HEK293 (cell line): ENCODE measurements at regions not wholly inside any gene's neighbourhood (a gene's known extent, or its start where the extent isn't known, plus 50 kb on each side); places are given as distances from the start of the nearest gene placed in this dataset.

Source experiments
- CTCF ChIA-PET: fragments of 350-600 bp; formaldehyde crosslinking; extraction: SDS; loops from one replicate; lab custom pipeline; 2021; ENCODE audit warnings: antibody characterized with exemption; lab: Yijun Ruan, JAX
- POLR2A ChIA-PET: fragments of 300-600 bp; formaldehyde crosslinking; extraction: SDS; loops from one replicate; lab custom pipeline; 2020; ENCODE audit warnings: antibody characterized with exemption, inconsistent platforms; lab: Yijun Ruan, JAX
- H3K27ac ChIP-seq: fragments of 200-500 bp; sonication (Bioruptor generic); 2 replicates; pipeline ENCODE4 v1.5.1; 2014; ENCODE audit warnings: low read depth, low read length, control low read depth, inconsistent platforms; ENCODE audit errors: extremely low read depth
- H3K36me3 ChIP-seq, 2 experiments: fragments of 200-500 bp in 1 of 2; sonication (Bioruptor generic) in 1 of 2; 1 replicate in 1 of 2; 2 replicates in 1 of 2; pipeline ENCODE4 v1.5.1; 2014 to 2017; ENCODE audit warnings: inconsistent platforms in 2 of 2, low read length in 2 of 2; ENCODE audit not compliant: control insufficient read depth in 2 of 2, insufficient read depth in 1 of 2
- H3K4me1 ChIP-seq: fragments of 200-500 bp; sonication (Bioruptor generic); 2 replicates; pipeline ENCODE4 v1.5.1; 2014; ENCODE audit warnings: mild to moderate bottlenecking, low read length, inconsistent platforms; ENCODE audit not compliant: control insufficient read depth, insufficient read depth
- H3K4me3 ChIP-seq: 2 replicates; pipeline ENCODE4 v1.5.1; 2011; ENCODE audit warnings: low read depth, mild to moderate bottlenecking, control low read depth, low read length, moderate library complexity
- H3K9me3 ChIP-seq: fragments of 200-500 bp; sonication (Bioruptor generic); 2 replicates; pipeline ENCODE4 v1.5.1; 2014; ENCODE audit warnings: low read depth, low read length, inconsistent platforms; ENCODE audit not compliant: control insufficient read depth, insufficient read depth
- HOXD13 ChIP-seq: sonication (generic); formaldehyde crosslinking; IDR thresholded peaks from 2 replicates; pipeline ENCODE4 v1.8.0; 2022; ENCODE audit warnings: missing genetic modification reagents, borderline replicate concordance
- RBAK ChIP-seq: fragments of 450-650 bp; formaldehyde crosslinking; IDR thresholded peaks from 2 replicates; pipeline ENCODE4 v1.5.1; 2016; ENCODE audit warnings: missing biosample characterization, missing genetic modification characterization
- SCRT2 ChIP-seq: fragments of 450-650 bp; formaldehyde crosslinking; IDR thresholded peaks from 2 replicates; pipeline ENCODE4 v1.5.1; 2016; ENCODE audit warnings: missing biosample characterization, missing genetic modification characterization
- TCF7L2 ChIP-seq: IDR thresholded peaks from 2 replicates; pipeline ENCODE4 v1.6.1; 2011; ENCODE audit warnings: low read depth, mild to moderate bottlenecking, inconsistent platforms, low read length, moderate library complexity, borderline replicate concordance
- TRIM28 ChIP-seq: IDR thresholded peaks from 2 replicates; pipeline ENCODE4 v1.6.1; 2011; ENCODE audit warnings: low read length, control low read depth, borderline replicate concordance
- TSHZ1 ChIP-seq: fragments of 450-650 bp; formaldehyde crosslinking; IDR thresholded peaks from 2 replicates; pipeline ENCODE4 v1.5.1; 2016; ENCODE audit warnings: missing biosample characterization, missing genetic modification characterization, borderline replicate concordance
- ZFP41 ChIP-seq: fragments of 450-650 bp; formaldehyde crosslinking; IDR thresholded peaks from 2 replicates; pipeline ENCODE4 v1.5.1; 2016; ENCODE audit warnings: missing biosample characterization, missing genetic modification characterization, borderline replicate concordance
- ZNF10 ChIP-seq: fragments of 450-650 bp; formaldehyde crosslinking; IDR thresholded peaks from 2 replicates; pipeline ENCODE4 v1.5.1; 2017; ENCODE audit warnings: missing biosample characterization, missing genetic modification characterization
- ZNF169 ChIP-seq: fragments of 450-650 bp; formaldehyde crosslinking; IDR thresholded peaks from 2 replicates; pipeline ENCODE4 v1.5.1; 2016; ENCODE audit warnings: missing biosample characterization, missing genetic modification characterization
- ZNF175 ChIP-seq: fragments of 450-650 bp; formaldehyde crosslinking; IDR thresholded peaks from 2 replicates; pipeline ENCODE4 v1.5.1; 2016; ENCODE audit warnings: missing biosample characterization, missing genetic modification characterization
- ZNF221 ChIP-seq: fragments of 450-650 bp; formaldehyde crosslinking; IDR thresholded peaks from 2 replicates; pipeline ENCODE4 v1.5.1; 2017; ENCODE audit warnings: missing biosample characterization, missing genetic modification characterization, borderline replicate concordance
- ZNF266 ChIP-seq: fragments of 450-650 bp; formaldehyde crosslinking; IDR thresholded peaks from 2 replicates; pipeline ENCODE4 v1.5.1; 2016; ENCODE audit warnings: missing biosample characterization, missing genetic modification characterization, low read depth
- ZNF311 ChIP-seq: fragments of 450-650 bp; formaldehyde crosslinking; IDR thresholded peaks from 2 replicates; pipeline ENCODE4 v1.5.1; 2017; ENCODE audit warnings: missing biosample characterization, missing genetic modification characterization, borderline replicate concordance
- ZNF473 ChIP-seq: fragments of 450-650 bp; formaldehyde crosslinking; IDR thresholded peaks from 2 replicates; pipeline ENCODE4 v1.5.1; 2017; ENCODE audit warnings: missing biosample characterization, missing genetic modification characterization
- ZNF48 ChIP-seq: fragments of 450-650 bp; formaldehyde crosslinking; IDR thresholded peaks from 2 replicates; pipeline ENCODE4 v1.5.1; 2016; ENCODE audit warnings: missing biosample characterization, missing genetic modification characterization
- ZNF514 ChIP-seq: fragments of 450-650 bp; formaldehyde crosslinking; IDR thresholded peaks from 2 replicates; pipeline ENCODE4 v1.5.1; 2016; ENCODE audit warnings: missing biosample characterization, missing genetic modification characterization
- ZNF549 ChIP-seq: fragments of 450-650 bp; IDR thresholded peaks from 2 replicates; pipeline ENCODE4 v1.5.1; 2018; ENCODE audit warnings: missing biosample characterization, missing genetic modification characterization, mild to moderate bottlenecking, inconsistent platforms, moderate library complexity
- ZNF571 ChIP-seq: fragments of 450-650 bp; formaldehyde crosslinking; IDR thresholded peaks from 2 replicates; pipeline ENCODE4 v1.5.0; 2017; ENCODE audit warnings: missing biosample characterization, missing genetic modification characterization
- ZNF580 ChIP-seq: fragments of 450-650 bp; formaldehyde crosslinking; IDR thresholded peaks from 2 replicates; pipeline ENCODE4 v1.5.1; 2016; ENCODE audit warnings: missing biosample characterization, missing genetic modification characterization
- ZNF600 ChIP-seq: fragments of 450-650 bp; formaldehyde crosslinking; IDR thresholded peaks from 2 replicates; pipeline ENCODE4 v1.5.1; 2016; ENCODE audit warnings: missing biosample characterization, missing genetic modification characterization
- ZNF610 ChIP-seq: fragments of 450-650 bp; formaldehyde crosslinking; IDR thresholded peaks from 2 replicates; pipeline ENCODE4 v1.5.1; 2016; ENCODE audit warnings: missing biosample characterization, missing genetic modification characterization, borderline replicate concordance
- ZNF654 ChIP-seq: fragments of 450-650 bp; formaldehyde crosslinking; IDR thresholded peaks from 2 replicates; pipeline ENCODE4 v1.5.1; 2016; ENCODE audit warnings: low read depth, missing biosample characterization, missing genetic modification characterization
- ZNF747 ChIP-seq: fragments of 450-650 bp; formaldehyde crosslinking; IDR thresholded peaks from 2 replicates; pipeline ENCODE4 v1.5.1; 2016; ENCODE audit warnings: missing biosample characterization, missing genetic modification characterization
- ZNF777 ChIP-seq: fragments of 450-650 bp; formaldehyde crosslinking; IDR thresholded peaks from 2 replicates; pipeline ENCODE4 v1.5.1; 2017; ENCODE audit warnings: missing biosample characterization, missing genetic modification characterization, borderline replicate concordance
- ZNF785 ChIP-seq: fragments of 450-650 bp; formaldehyde crosslinking; IDR thresholded peaks from 2 replicates; pipeline ENCODE4 v1.5.1; 2016; ENCODE audit warnings: missing biosample characterization, missing genetic modification characterization
- ZSCAN5A ChIP-seq: fragments of 450-650 bp; formaldehyde crosslinking; IDR thresholded peaks from 2 replicates; pipeline ENCODE4 v1.5.1; 2016; ENCODE audit warnings: missing biosample characterization, missing genetic modification characterization
- TF ChIP-seq, protein P1 (sequence below): fragments of 450-650 bp; formaldehyde crosslinking; IDR thresholded peaks from 2 replicates; pipeline ENCODE4 v1.5.1; 2017; ENCODE audit warnings: missing biosample characterization, missing genetic modification characterization

- TF ChIP-seq ZFP41 (tag by site-specific recombination): no peak
- no peak for TF ChIP-seq ZNF514 (tag by site-specific recombination)
- no peak for TF ChIP-seq ZNF610 (tag by site-specific recombination)
- no peak for TF ChIP-seq ZNF10
- TF ChIP-seq ZNF48 (tag by site-specific recombination): no peak
- no peak for TF ChIP-seq TRIM28
- no peak for TF ChIP-seq ZNF654 (tag by site-specific recombination)
- no peak for TF ChIP-seq ZNF169
- TF ChIP-seq ZNF580 (tag by site-specific recombination): no peak
- no peak for TF ChIP-seq ZNF175 (tag by site-specific recombination)
- TF ChIP-seq, protein P1, sequence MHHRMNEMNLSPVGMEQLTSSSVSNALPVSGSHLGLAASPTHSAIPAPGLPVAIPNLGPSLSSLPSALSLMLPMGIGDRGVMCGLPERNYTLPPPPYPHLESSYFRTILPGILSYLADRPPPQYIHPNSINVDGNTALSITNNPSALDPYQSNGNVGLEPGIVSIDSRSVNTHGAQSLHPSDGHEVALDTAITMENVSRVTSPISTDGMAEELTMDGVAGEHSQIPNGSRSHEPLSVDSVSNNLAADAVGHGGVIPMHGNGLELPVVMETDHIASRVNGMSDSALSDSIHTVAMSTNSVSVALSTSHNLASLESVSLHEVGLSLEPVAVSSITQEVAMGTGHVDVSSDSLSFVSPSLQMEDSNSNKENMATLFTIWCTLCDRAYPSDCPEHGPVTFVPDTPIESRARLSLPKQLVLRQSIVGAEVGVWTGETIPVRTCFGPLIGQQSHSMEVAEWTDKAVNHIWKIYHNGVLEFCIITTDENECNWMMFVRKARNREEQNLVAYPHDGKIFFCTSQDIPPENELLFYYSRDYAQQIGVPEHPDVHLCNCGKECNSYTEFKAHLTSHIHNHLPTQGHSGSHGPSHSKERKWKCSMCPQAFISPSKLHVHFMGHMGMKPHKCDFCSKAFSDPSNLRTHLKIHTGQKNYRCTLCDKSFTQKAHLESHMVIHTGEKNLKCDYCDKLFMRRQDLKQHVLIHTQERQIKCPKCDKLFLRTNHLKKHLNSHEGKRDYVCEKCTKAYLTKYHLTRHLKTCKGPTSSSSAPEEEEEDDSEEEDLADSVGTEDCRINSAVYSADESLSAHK: no peak
- no peak for TF ChIP-seq TSHZ1 (tag by site-specific recombination)
- POLR2A ChIA-PET: no interaction called here
- Histone ChIP-seq H3K4me1 (no peaks in the 10 kb centered on the region), H3K9me3 (no peaks in the 10 kb centered on the region), H3K27ac (no peak overlapping the region), H3K4me3 (no peak overlapping the region), H3K36me3 (no peaks in the 10 kb centered on the region)
- CTCF ChIA-PET: no interaction called here
These were observed 831.5 kb upstream of the CELF4 start for GRCh38 chr18:38397094-38397493.

DNA sequence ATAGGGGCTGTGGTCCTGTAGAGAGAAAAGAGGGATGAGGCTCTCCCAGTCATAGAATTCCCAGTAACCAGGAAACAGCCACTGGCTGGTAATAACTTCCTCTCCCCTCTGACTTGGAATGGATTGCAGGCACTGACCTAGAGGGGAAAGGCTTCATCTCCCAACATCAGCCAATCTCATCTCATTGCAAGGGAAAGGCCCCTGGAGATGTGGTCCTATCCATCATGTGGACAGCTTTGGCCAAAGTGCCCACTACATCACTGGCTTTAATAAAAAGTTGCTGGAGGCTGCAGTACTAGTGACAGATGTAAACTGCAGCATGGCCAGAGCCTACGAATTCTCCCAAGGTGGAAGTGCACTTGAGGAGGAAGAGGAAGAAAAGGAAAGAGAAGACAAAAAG, 820.5 kb upstream of the CELF4 start:
- Histone ChIP-seq H3K9me3 (no peaks in the 10 kb centered on the region), H3K4me3 (no peak overlapping the region), H3K27ac (no peak overlapping the region), H3K4me1 (no peaks in the 10 kb centered on the region), H3K36me3 (no peaks in the 10 kb centered on the region)
- ChIA-PET CTCF (no interaction called here), POLR2A (no interaction called here)
- no peak for TF ChIP-seq ZSCAN5A
- TF ChIP-seq SCRT2 (tag by site-specific recombination): no peak
- no peak for TF ChIP-seq ZNF266
- no peak for TF ChIP-seq ZNF473 (tag by site-specific recombination)
- no peak for TF ChIP-seq HOXD13
- TF ChIP-seq ZNF221: no peak
- no peak for TF ChIP-seq ZNF600
- no peak for TF ChIP-seq ZNF571 (tag by site-specific recombination)
- TF ChIP-seq RBAK (tag by site-specific recombination): no peak
- TF ChIP-seq TCF7L2: no peak
- TF ChIP-seq ZNF785 (tag by site-specific recombination): no peak
- TF ChIP-seq ZNF549 (tag by site-specific recombination): no peak
- TF ChIP-seq ZNF777: no peak
- no peak for TF ChIP-seq ZNF311 (tag by site-specific recombination)
- no peak for TF ChIP-seq ZNF580 (tag by site-specific recombination)
- no peak for TF ChIP-seq ZNF747 (tag by site-specific recombination)
- TF ChIP-seq, all 188 proteins: peak for 0
